ENCODE measurements at regions not wholly inside any gene's neighbourhood (a gene's known extent, or its start where the extent isn't known, plus 50 kb on each side); places are given as distances from the start of the nearest gene placed in this dataset.

DNA sequence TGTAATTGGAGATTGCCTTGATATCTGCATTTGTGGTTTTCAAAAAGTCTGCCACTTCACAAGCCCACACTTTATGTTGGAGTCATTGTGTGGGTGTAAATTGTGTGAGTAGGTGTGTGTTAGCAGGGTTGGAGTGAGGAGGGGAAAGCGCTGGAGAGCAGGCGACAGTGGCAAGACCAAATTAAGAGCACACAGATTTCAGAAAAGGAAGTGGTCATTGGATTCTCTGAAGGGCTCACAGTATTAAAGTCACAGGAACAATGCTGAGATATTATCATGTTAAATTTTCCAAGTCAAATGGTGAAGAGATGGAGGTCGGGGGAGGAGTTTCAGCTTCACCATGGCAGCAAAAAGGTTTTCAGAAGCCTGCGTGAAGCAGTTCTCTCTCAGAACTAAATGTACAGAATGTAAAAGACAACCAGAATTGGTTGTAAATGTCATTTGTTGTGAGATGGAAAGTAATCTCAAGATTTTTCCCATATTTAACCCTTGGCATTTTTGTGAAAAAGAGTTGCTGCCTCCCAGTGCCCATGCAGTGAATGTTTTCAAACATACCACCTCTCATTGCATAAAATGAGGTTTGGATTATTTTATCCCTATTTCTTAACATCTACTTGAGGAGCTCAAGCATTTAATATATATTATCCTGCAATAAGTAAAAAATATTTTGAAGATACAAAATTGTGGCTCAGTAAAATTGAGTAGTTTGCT lies 265.9 kb downstream of the ZNF674 start:
- no peaks in the 10 kb centered on the region for H3K36me3 ChIP-seq (ENCODE audit: control insufficient read depth in 2 of 2, insufficient read depth in 2 of 2, low read length in 1 of 2)
- no peak overlapping the region for H3K27ac ChIP-seq (ENCODE audit: low read depth in 2 of 2, low read length in 1 of 2)
- WGBS, 2 donors = 54 to 68% methylated on average over 4 of the region's 4 CpGs
- no peaks in the 10 kb centered on the region for H3K4me1 ChIP-seq (ENCODE audit: control insufficient read depth in 2 of 2, insufficient read depth in 2 of 2, low read length in 1 of 2)
- no peaks in the 10 kb centered on the region for H3K27me3 ChIP-seq (ENCODE audit: control insufficient read depth in 1 of 2, insufficient read depth in 2 of 2, low read length in 2 of 2)
- H3K9me3 ChIP-seq (ENCODE audit: control insufficient read depth in 2 of 2, insufficient read depth in 1 of 2, low read depth in 1 of 2, low read length in 1 of 2) = peaks cover 0 to 2% of the 10 kb centered on the region in 2 donors
- H3K4me3 ChIP-seq (ENCODE audit: low read depth in 1 of 2, low read length in 2 of 2) = no peak overlapping the region

DNA sequence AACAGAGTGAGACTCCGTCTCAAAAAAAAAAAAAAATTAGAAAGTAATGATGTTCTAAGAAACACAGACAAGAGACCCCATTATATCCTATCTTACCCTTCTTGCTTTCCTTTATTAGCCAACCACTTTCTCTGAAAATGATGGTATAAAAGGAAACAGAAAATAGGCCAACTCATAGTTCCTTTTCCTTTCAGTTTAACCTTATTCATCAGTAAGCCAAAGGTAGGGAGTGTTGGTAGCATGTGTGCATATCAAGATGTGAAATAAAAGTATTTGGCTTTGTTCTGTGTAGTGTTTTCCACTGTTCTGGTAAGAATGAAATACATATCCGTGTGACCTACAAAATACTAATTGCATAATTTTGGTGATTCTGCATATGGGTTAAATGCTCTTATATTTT lies 266.6 kb downstream of the ZNF674 start:
- H3K27me3 ChIP-seq (ENCODE audit: control insufficient read depth in 1 of 2, insufficient read depth in 2 of 2, low read length in 2 of 2) = no peaks in the 10 kb centered on the region
- H3K27ac ChIP-seq (ENCODE audit: low read depth in 2 of 2, low read length in 1 of 2) = no peak overlapping the region
- H3K9me3 ChIP-seq (ENCODE audit: control insufficient read depth in 2 of 2, insufficient read depth in 1 of 2, low read depth in 1 of 2, low read length in 1 of 2) = peaks cover 0 to 2% of the 10 kb centered on the region in 2 donors
- H3K4me3 ChIP-seq (ENCODE audit: low read depth in 1 of 2, low read length in 2 of 2) = no peak overlapping the region
- H3K4me1 ChIP-seq (ENCODE audit: control insufficient read depth in 2 of 2, insufficient read depth in 2 of 2, low read length in 1 of 2) = no peaks in the 10 kb centered on the region
- 77 to 82% methylated on average over 2 of the region's 2 CpGs for WGBS, 2 donors
- no peaks in the 10 kb centered on the region for H3K36me3 ChIP-seq (ENCODE audit: control insufficient read depth in 2 of 2, insufficient read depth in 2 of 2, low read length in 1 of 2)

DNA sequence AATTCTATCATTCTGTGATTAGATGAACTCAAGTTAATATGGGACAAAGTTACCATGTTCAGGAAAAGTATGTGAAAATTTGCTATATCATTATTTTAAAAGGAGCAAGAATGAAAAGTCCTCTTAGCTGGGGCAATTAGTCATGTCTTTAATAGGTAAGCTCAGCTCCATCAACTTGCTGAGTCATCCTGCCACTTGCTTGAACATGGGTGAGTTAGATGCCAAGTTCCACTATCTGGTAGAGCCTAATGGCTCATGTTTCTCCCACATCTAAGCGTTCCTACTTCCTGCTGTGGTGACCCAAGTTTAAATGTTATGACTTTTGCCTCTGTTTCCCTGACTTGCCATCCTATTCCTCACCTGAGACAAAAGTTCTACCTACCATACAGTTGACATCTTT lies 276.8 kb downstream of the ZNF674 start:
- Histone ChIP-seq H3K9me3 (ENCODE audit: control insufficient read depth in 2 of 2, insufficient read depth in 1 of 2, low read depth in 1 of 2, low read length in 1 of 2) (no peaks in the 10 kb centered on the region), H3K27me3 (ENCODE audit: control insufficient read depth in 1 of 2, insufficient read depth in 2 of 2, low read length in 2 of 2) (peaks cover 0 to 3% of the 10 kb centered on the region in 2 donors), H3K27ac (ENCODE audit: low read depth in 2 of 2, low read length in 1 of 2) (no peak overlapping the region), H3K36me3 (ENCODE audit: control insufficient read depth in 2 of 2, insufficient read depth in 2 of 2, low read length in 1 of 2) (no peaks in the 10 kb centered on the region), H3K4me1 (ENCODE audit: control insufficient read depth in 2 of 2, insufficient read depth in 2 of 2, low read length in 1 of 2) (no peaks in the 10 kb centered on the region), H3K4me3 (ENCODE audit: low read depth in 1 of 2, low read length in 2 of 2) (no peak overlapping the region)
- WGBS, 2 donors = 16 to 32% methylated on average over 1 of the region's 1 CpG

DNA sequence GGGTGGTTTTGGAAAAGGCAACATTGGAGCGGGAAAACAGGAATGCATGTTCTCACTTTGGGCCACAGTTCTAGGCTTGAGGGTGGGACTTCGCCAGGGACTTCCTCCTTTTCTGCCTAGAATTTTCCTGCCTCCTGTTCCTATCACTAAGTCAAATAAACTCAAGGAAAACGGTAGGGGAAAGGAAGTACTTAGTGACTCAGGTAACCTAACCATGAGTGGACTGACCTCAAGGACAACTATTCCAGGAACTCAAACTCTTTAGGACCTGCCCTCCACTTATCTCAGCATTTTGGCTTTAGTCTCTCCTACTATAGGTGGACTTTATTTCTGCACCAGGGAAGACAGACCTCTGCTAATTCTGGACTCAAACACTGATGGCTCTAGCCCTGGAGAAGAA lies 281.7 kb downstream of the ZNF674 start:
- H3K4me1 ChIP-seq (ENCODE audit: control insufficient read depth in 2 of 2, insufficient read depth in 2 of 2, low read length in 1 of 2) = no peaks in the 10 kb centered on the region
- H3K27ac ChIP-seq (ENCODE audit: low read depth in 2 of 2, low read length in 1 of 2) = no peak overlapping the region
- H3K9me3 ChIP-seq (ENCODE audit: control insufficient read depth in 2 of 2, insufficient read depth in 1 of 2, low read depth in 1 of 2, low read length in 1 of 2) = no peaks in the 10 kb centered on the region
- H3K36me3 ChIP-seq (ENCODE audit: control insufficient read depth in 2 of 2, insufficient read depth in 2 of 2, low read length in 1 of 2) = no peaks in the 10 kb centered on the region
- peaks cover 0 to 3% of the 10 kb centered on the region in 2 donors for H3K27me3 ChIP-seq (ENCODE audit: control insufficient read depth in 1 of 2, insufficient read depth in 2 of 2, low read length in 2 of 2)
- no peak overlapping the region for H3K4me3 ChIP-seq (ENCODE audit: low read depth in 1 of 2, low read length in 2 of 2)
- WGBS, 2 donors = 62 to 84% methylated on average over 3 of the region's 3 CpGs

DNA sequence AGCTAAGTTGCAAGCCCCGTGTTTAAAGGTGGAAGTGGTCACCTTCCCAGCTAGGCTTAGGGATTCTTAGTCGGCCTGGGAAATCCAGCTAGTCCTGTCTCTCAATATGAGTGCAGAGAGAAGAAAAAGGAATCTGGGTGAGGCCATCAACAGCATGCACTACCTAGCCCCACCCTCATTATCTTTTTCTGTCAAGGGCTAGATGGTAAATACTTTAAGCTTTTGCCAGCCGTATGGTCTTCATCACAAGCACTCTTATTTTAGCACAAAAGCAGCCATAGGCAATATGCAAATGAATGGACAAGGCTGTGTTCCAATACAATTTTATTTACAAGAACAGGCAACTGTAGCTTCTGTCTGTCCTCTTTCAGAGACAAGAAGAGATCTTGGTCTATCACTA lies 282.9 kb downstream of the ZNF674 start:
- Histone ChIP-seq H3K36me3 (ENCODE audit: control insufficient read depth in 2 of 2, insufficient read depth in 2 of 2, low read length in 1 of 2) (no peaks in the 10 kb centered on the region), H3K27me3 (ENCODE audit: control insufficient read depth in 1 of 2, insufficient read depth in 2 of 2, low read length in 2 of 2) (peaks cover 0 to 3% of the 10 kb centered on the region in 2 donors), H3K4me3 (ENCODE audit: low read depth in 1 of 2, low read length in 2 of 2) (no peak overlapping the region), H3K4me1 (ENCODE audit: control insufficient read depth in 2 of 2, insufficient read depth in 2 of 2, low read length in 1 of 2) (no peaks in the 10 kb centered on the region), H3K27ac (ENCODE audit: low read depth in 2 of 2, low read length in 1 of 2) (peak overlapping the region in 1 of 2 donors; percentile 73), H3K9me3 (ENCODE audit: control insufficient read depth in 2 of 2, insufficient read depth in 1 of 2, low read depth in 1 of 2, low read length in 1 of 2) (no peaks in the 10 kb centered on the region)
- WGBS, 2 donors = 36 to 50% methylated on average over 3 of the region's 3 CpGs

DNA sequence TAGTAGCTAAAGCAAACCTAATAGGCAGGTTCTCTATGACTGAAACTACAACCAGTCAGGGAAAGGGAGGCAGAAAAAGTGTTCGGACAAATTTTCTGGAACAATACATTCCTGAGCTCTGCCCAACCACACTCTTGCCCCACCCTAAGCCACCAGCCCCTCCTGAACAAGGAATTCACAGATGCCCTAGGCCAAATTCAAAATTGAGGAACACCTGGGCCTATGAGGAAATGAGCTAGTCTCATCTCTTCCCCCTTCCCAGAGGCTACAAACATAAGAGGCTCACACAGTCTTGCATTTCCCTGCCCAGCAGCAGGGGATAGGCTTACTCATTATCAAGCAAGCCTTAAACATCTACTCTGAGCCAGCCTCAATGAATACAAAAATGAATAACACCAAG lies 284.7 kb downstream of the ZNF674 start:
- no peaks in the 10 kb centered on the region for H3K36me3 ChIP-seq (ENCODE audit: control insufficient read depth in 2 of 2, insufficient read depth in 2 of 2, low read length in 1 of 2)
- H3K9me3 ChIP-seq (ENCODE audit: control insufficient read depth in 2 of 2, insufficient read depth in 1 of 2, low read depth in 1 of 2, low read length in 1 of 2) = no peaks in the 10 kb centered on the region
- peaks cover 0 to 3% of the 10 kb centered on the region in 2 donors for H3K27me3 ChIP-seq (ENCODE audit: control insufficient read depth in 1 of 2, insufficient read depth in 2 of 2, low read length in 2 of 2)
- no peaks in the 10 kb centered on the region for H3K4me1 ChIP-seq (ENCODE audit: control insufficient read depth in 2 of 2, insufficient read depth in 2 of 2, low read length in 1 of 2)
- no peak overlapping the region for H3K4me3 ChIP-seq (ENCODE audit: low read depth in 1 of 2, low read length in 2 of 2)
- peak overlapping the region in 1 of 2 donors; percentile 79 for H3K27ac ChIP-seq (ENCODE audit: low read depth in 2 of 2, low read length in 1 of 2)
- 55 to 94% methylated on average over 1 of the region's 1 CpG for WGBS, 2 donors

DNA sequence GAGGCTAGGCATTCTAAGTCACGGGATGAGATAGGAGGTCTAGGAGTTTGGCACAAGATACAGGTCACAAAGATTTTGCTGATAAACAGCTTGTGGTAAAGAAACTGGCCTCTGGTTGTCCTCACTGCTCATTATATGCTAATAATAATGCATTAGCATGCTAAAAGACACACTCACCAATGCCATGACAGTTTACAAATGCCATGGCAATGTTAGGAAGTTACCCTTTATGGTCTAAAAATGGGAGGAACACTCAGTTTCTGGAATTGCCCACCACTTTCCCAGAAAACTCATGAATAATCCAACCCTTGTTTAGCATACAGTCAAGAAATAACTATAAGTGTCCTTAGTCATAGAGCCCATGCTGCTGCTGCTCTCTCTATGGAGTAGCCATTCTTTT lies 286.9 kb downstream of the ZNF674 start:
- H3K27me3 ChIP-seq (ENCODE audit: control insufficient read depth in 1 of 2, insufficient read depth in 2 of 2, low read length in 2 of 2) = no peaks in the 10 kb centered on the region
- H3K4me1 ChIP-seq (ENCODE audit: control insufficient read depth in 2 of 2, insufficient read depth in 2 of 2, low read length in 1 of 2) = no peaks in the 10 kb centered on the region
- no peaks in the 10 kb centered on the region for H3K36me3 ChIP-seq (ENCODE audit: control insufficient read depth in 2 of 2, insufficient read depth in 2 of 2, low read length in 1 of 2)
- H3K27ac ChIP-seq (ENCODE audit: low read depth in 2 of 2, low read length in 1 of 2) = no peak overlapping the region
- H3K4me3 ChIP-seq (ENCODE audit: low read depth in 1 of 2, low read length in 2 of 2) = no peak overlapping the region
- H3K9me3 ChIP-seq (ENCODE audit: control insufficient read depth in 2 of 2, insufficient read depth in 1 of 2, low read depth in 1 of 2, low read length in 1 of 2) = no peaks in the 10 kb centered on the region
- 70 to 79% methylated on average over 1 of the region's 1 CpG for WGBS, 2 donors

DNA sequence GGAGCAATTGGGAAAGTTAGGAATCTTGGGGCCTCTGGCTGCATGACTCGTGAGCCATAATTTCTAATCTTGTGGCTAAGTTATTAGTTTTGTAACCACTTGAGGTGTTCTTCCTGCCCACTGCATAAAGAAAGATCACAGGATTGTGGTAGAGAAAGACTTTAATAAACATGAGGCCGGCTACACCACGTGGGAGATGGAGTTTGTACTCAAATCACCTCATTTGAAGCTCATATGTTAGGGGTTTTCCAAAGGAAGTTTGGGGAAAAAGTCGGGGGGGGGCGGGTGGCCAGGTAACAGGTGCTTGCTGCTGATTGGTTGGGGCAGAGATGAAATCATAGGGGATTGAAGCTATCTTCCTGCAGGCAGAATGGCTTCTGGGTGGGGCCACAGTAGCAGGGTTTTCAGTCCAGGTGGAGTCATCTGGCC lies 287.8 kb downstream of the ZNF674 start:
- peak overlapping the region in 1 of 2 donors; percentile 47 for H3K27ac ChIP-seq (ENCODE audit: low read depth in 2 of 2, low read length in 1 of 2)
- no peaks in the 10 kb centered on the region for H3K27me3 ChIP-seq (ENCODE audit: control insufficient read depth in 1 of 2, insufficient read depth in 2 of 2, low read length in 2 of 2)
- H3K4me1 ChIP-seq (ENCODE audit: control insufficient read depth in 2 of 2, insufficient read depth in 2 of 2, low read length in 1 of 2) = no peaks in the 10 kb centered on the region
- H3K36me3 ChIP-seq (ENCODE audit: control insufficient read depth in 2 of 2, insufficient read depth in 2 of 2, low read length in 1 of 2) = no peaks in the 10 kb centered on the region
- no peaks in the 10 kb centered on the region for H3K9me3 ChIP-seq (ENCODE audit: control insufficient read depth in 2 of 2, insufficient read depth in 1 of 2, low read depth in 1 of 2, low read length in 1 of 2)
- no peak overlapping the region for H3K4me3 ChIP-seq (ENCODE audit: low read depth in 1 of 2, low read length in 2 of 2)
- 53 to 65% methylated on average over 5 of the region's 5 CpGs for WGBS, 2 donors

DNA sequence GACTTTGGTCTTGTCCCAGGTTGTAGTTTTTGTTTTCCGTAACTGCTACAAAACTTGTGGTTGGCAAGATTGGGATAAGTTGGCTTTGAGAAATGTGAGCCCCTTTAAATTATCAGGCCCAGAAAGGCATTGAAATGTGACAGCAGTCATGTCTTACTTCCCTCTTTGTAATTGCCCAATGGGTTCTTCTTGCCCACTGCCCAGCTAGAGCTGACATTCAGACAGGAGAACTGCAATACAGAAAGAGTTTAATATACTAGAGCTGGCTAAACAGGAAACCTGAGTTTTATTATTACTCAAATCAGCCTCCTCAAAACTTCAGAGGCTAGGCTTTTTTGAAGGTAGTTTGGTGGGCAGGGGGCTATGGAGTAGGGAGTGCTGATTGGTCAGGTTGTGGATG lies 288.3 kb downstream of the ZNF674 start:
- no peaks in the 10 kb centered on the region for H3K27me3 ChIP-seq (ENCODE audit: control insufficient read depth in 1 of 2, insufficient read depth in 2 of 2, low read length in 2 of 2)
- no peaks in the 10 kb centered on the region for H3K4me1 ChIP-seq (ENCODE audit: control insufficient read depth in 2 of 2, insufficient read depth in 2 of 2, low read length in 1 of 2)
- no peaks in the 10 kb centered on the region for H3K36me3 ChIP-seq (ENCODE audit: control insufficient read depth in 2 of 2, insufficient read depth in 2 of 2, low read length in 1 of 2)
- H3K9me3 ChIP-seq (ENCODE audit: control insufficient read depth in 2 of 2, insufficient read depth in 1 of 2, low read depth in 1 of 2, low read length in 1 of 2) = no peaks in the 10 kb centered on the region
- no peak overlapping the region for H3K4me3 ChIP-seq (ENCODE audit: low read depth in 1 of 2, low read length in 2 of 2)
- peak overlapping the region in 1 of 2 donors; percentile 19 for H3K27ac ChIP-seq (ENCODE audit: low read depth in 2 of 2, low read length in 1 of 2)
- WGBS, 2 donors = 96 to 98% methylated on average over 1 of the region's 1 CpG

DNA sequence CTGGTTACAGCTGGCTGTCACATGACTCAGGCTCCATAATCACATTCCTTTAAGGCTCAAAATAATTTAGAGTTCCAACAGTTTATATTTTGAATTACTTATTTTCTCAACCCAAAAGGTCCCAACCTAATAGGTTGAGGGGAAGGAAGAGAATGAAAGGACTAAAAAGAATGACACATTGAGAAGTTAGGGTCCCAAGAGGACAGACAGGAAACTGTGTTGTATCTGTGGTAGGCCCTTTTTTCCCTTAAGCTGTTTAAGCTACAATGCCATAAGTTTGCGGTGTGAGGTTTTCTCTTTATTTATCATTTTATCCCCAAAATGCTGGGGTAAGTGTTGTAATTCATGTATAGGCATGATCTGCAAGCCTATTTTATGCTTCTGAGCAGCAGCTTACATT lies 290.2 kb downstream of the ZNF674 start:
- no peaks in the 10 kb centered on the region for H3K4me1 ChIP-seq (ENCODE audit: control insufficient read depth in 2 of 2, insufficient read depth in 2 of 2, low read length in 1 of 2)
- no peaks in the 10 kb centered on the region for H3K27me3 ChIP-seq (ENCODE audit: control insufficient read depth in 1 of 2, insufficient read depth in 2 of 2, low read length in 2 of 2)
- no peak overlapping the region for H3K4me3 ChIP-seq (ENCODE audit: low read depth in 1 of 2, low read length in 2 of 2)
- no peak overlapping the region for H3K27ac ChIP-seq (ENCODE audit: low read depth in 2 of 2, low read length in 1 of 2)
- WGBS, 2 donors = 78 to 79% methylated on average over 1 of the region's 1 CpG
- H3K9me3 ChIP-seq (ENCODE audit: control insufficient read depth in 2 of 2, insufficient read depth in 1 of 2, low read depth in 1 of 2, low read length in 1 of 2) = no peaks in the 10 kb centered on the region
- H3K36me3 ChIP-seq (ENCODE audit: control insufficient read depth in 2 of 2, insufficient read depth in 2 of 2, low read length in 1 of 2) = no peaks in the 10 kb centered on the region

All from esophagus (tissue), 2 donors.